Immature natural killer cell (primary cell): ENCODE measurements at regions not wholly inside any gene's neighbourhood (a gene's known extent, or its start where the extent isn't known, plus 50 kb on each side); places are given as distances from the start of the nearest gene placed in this dataset.

Experiments used
- DNase-seq, 3 donors: peaks; one replicate each; pipeline ENCODE4 v3.0.0; 2022; ENCODE audit warnings: mixed read lengths in 1 of 3
- H3K27ac Mint-ChIP-seq, 6 donors: one replicate each; pipeline ENCODE4 v1.8.0; 2020; ENCODE audit warnings: mixed read lengths in 6 of 6, mild to moderate bottlenecking in 5 of 6, inconsistent platforms in 4 of 6, moderate library complexity in 3 of 6
- H3K27me3 Mint-ChIP-seq, 3 donors: one replicate each; pipeline ENCODE4 v1.8.0; 2020 to 2021; ENCODE audit warnings: low read depth in 3 of 3, mild to moderate bottlenecking in 3 of 3, mixed read lengths in 3 of 3, moderate library complexity in 3 of 3, inconsistent platforms in 1 of 3
- H3K36me3 Mint-ChIP-seq, 3 donors: one replicate each; pipeline ENCODE4 v1.8.0; 2020; ENCODE audit warnings: mixed read lengths in 3 of 3, inconsistent platforms in 2 of 3, mild to moderate bottlenecking in 2 of 3
- H3K4me1 Mint-ChIP-seq, 2 donors: one replicate each; pipeline ENCODE4 v1.8.0; 2020; ENCODE audit warnings: inconsistent platforms in 2 of 2, mild to moderate bottlenecking in 2 of 2, mixed read lengths in 2 of 2, moderate library complexity in 1 of 2
- H3K4me3 Mint-ChIP-seq, 5 donors: one replicate each; pipeline ENCODE4 v1.8.0; 2020; ENCODE audit warnings: mild to moderate bottlenecking in 5 of 5, mixed read lengths in 5 of 5, inconsistent platforms in 3 of 5, moderate library complexity in 3 of 5
- H3K9me3 Mint-ChIP-seq, 6 donors: one replicate each; pipeline ENCODE4 v1.8.0; 2020; ENCODE audit warnings: mild to moderate bottlenecking in 6 of 6, mixed read lengths in 6 of 6, inconsistent platforms in 4 of 6, moderate library complexity in 3 of 6

DNA sequence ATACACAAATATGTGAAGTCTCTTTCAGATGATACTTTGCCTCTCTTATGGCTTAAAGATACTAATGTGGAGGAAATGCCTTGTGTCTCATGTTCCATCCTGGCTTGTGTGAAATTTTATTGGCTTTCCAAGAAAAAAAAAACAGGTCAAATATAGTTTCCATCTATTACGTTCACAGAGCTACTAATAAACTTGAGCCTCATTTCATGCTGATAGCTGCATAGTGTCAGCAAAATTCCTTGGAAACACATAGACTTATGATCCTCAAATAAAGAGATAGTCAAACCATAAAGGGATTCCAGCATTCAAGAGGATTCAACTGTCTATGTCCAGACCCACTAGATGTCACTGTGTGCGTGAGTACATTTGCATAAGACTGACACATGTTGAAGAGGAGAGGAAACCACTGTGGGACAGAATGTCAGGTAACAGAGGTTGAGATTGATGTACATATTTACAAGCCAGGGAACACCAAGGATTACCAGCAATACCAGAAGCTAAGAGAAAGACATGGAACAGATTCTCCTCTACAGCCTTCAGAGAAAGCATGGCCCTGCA lies 266.6 kb downstream of the COL12A1 start:
- Mint-ChIP-seq H3K36me3 (peaks cover 0 to 3% (median 0%) of the 10 kb centered on the region in 3 donors), H3K9me3 (peaks cover 2 to 16% (median 9%) of the 10 kb centered on the region in 6 donors), H3K4me3 (no peak overlapping the region), H3K27ac (no peak overlapping the region), H3K4me1 (no peaks in the 10 kb centered on the region), H3K27me3 (peaks cover 0 to 3% (median 0%) of the 10 kb centered on the region in 3 donors)
- DNase-seq: no peak

DNA sequence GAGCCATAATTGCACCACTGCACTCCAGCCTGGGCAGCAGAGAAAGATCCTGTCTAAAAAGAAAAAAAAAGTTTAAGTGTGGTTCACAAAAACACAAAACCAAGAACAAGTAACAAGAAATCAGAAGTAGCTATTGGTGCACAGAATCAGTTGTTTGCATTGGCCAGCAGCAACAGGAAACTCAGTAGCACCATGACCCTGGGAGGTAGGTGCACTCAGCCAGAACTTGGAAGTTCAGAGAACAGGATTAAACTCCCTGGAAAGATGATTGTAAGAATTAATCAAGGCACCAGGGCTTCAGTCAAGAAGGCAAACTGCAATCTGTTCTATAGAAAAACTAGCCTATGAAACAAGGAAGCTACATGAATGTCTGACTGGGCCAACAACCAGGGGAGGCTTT lies 267.9 kb downstream of the COL12A1 start:
- peaks cover 0 to 16% (median 6%) of the 10 kb centered on the region in 6 donors for H3K9me3 Mint-ChIP-seq
- H3K4me3 Mint-ChIP-seq: no peak overlapping the region
- DNase-seq: no peak
- peaks cover 0 to 3% (median 0%) of the 10 kb centered on the region in 3 donors for H3K36me3 Mint-ChIP-seq
- no peaks in the 10 kb centered on the region for H3K4me1 Mint-ChIP-seq
- H3K27ac Mint-ChIP-seq: no peak overlapping the region
- peaks cover 0 to 3% (median 0%) of the 10 kb centered on the region in 3 donors for H3K27me3 Mint-ChIP-seq

DNA sequence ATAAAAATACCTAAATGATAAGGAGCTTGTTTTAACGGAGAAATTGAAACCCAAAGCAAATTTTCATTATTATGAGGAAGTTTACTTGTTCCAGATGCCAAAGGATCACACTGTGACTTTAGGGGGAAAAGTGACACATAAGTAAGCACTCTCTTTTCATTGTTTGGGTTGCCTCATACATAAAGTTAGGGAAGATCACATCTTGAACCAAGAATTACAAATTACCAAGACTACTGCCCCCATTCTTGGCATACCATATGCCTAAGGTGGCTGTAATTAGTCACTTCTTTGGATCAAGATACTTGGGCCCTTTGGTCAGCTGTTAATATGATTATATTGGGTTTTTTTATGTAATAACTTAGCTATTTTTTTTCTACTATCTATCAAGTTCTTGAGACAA lies 269.0 kb downstream of the COL12A1 start:
- peaks cover 3 to 14% (median 7%) of the 10 kb centered on the region in 6 donors for H3K9me3 Mint-ChIP-seq
- DNase-seq: no peak
- no peaks in the 10 kb centered on the region for H3K4me1 Mint-ChIP-seq
- peaks cover 0 to 3% (median 0%) of the 10 kb centered on the region in 3 donors for H3K36me3 Mint-ChIP-seq
- no peaks in the 10 kb centered on the region for H3K27me3 Mint-ChIP-seq
- H3K27ac Mint-ChIP-seq: no peak overlapping the region
- H3K4me3 Mint-ChIP-seq: no peak overlapping the region

DNA sequence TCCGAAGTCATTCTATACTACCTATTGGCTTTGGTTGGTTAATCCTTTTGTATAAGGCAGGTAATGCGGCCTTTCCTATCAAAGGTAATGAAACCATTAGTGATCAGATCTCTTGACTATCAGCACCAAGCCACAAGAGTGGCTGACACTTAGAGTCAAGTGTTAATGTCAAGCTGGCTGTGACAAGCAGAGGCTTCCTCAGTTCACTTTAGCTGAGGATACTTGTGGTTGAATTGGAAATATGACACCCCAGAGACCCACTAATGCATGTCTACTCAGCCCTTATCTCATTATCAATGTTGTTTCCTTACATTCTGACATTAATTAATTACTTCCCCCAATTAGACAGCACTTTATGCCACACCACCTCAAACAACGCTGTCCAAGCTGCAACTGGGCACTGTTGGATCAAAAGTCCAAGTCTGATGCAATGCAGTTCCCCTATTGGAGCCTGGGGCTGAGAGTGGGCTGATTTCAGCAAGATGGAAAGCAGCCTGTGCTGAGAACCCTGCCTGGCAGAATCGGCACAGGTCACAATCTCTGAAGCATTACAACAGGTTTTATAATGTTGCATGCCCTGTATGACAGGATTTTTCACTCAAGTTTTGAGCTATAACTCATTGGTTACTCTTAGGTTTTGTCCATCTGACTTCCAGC lies 273.5 kb downstream of the COL12A1 start:
- H3K4me1 Mint-ChIP-seq: no peaks in the 10 kb centered on the region
- no peak for DNase-seq
- no peak overlapping the region for H3K27ac Mint-ChIP-seq
- H3K4me3 Mint-ChIP-seq: no peak overlapping the region
- H3K27me3 Mint-ChIP-seq: no peaks in the 10 kb centered on the region
- H3K36me3 Mint-ChIP-seq: no peaks in the 10 kb centered on the region
- peaks cover 4 to 17% (median 8%) of the 10 kb centered on the region in 6 donors for H3K9me3 Mint-ChIP-seq

DNA sequence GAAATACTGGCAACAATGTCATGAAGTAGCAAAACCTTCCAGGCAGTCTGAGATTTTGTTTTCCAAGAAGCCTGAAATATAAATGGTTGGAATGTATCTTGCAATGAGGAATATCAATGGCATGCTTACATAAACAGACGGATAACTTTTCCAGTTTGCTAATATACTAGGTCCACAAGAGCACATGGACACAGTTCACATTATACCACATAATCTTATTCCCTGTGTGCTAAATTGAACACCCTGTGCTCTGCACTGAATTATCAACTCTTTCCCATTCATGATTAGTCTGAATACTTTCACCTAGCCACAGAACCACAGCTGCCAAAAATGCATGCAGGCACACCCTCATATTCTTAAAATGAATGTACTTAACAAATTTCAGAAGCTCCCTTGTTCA lies 274.3 kb downstream of the COL12A1 start:
- Mint-ChIP-seq H3K4me1 (no peaks in the 10 kb centered on the region), H3K27me3 (no peaks in the 10 kb centered on the region), H3K9me3 (peaks cover 2 to 12% (median 8%) of the 10 kb centered on the region in 6 donors), H3K27ac (no peak overlapping the region), H3K4me3 (no peak overlapping the region), H3K36me3 (no peaks in the 10 kb centered on the region)
- no peak for DNase-seq

DNA sequence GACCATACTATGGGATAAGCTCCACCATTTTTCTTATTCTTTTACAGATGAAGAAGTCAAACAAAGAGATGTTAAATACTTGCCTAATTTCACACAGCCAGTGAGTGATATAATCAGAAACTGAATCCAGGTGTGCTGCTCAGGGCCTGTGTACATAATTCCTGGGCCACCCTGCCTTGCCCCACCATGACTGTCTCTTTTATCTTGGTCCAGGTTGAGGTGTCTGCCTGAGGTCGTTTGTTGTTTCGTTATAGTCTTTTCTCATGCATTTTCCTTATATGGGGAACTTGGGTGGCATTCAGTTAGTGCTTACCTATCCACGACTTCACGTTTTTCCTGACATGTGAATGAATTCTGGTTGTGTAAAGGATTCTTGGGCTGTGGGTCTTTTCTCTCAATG lies 277.6 kb downstream of the COL12A1 start:
- no peak overlapping the region for H3K27ac Mint-ChIP-seq
- no peak for DNase-seq
- peaks cover 0 to 15% (median 10%) of the 10 kb centered on the region in 6 donors for H3K9me3 Mint-ChIP-seq
- H3K36me3 Mint-ChIP-seq: no peaks in the 10 kb centered on the region
- peaks cover 0 to 4% (median 0%) of the 10 kb centered on the region in 3 donors for H3K27me3 Mint-ChIP-seq
- no peak overlapping the region for H3K4me3 Mint-ChIP-seq
- H3K4me1 Mint-ChIP-seq: no peaks in the 10 kb centered on the region

DNA sequence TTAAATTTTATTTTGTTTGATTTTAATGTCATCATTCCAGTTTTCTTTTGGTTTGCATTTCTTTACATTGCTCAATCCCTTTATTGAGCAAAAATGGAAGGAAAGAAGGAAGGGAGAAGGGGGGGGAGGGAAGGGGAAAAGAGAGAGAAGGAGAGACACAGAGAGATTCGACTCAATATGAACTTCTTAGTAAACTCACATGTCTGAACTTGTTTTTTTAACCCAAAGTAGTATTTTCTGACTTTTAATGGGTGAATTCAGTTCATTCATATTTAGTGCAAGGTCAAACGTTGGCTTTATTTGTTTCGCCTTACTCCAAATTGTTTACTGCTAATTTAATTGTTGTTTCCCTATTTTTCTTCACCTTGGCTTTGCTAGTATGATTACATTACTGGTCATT lies 278.6 kb downstream of the COL12A1 start:
- H3K4me1 Mint-ChIP-seq: no peaks in the 10 kb centered on the region
- peaks cover 3 to 12% (median 10%) of the 10 kb centered on the region in 6 donors for H3K9me3 Mint-ChIP-seq
- no peak overlapping the region for H3K4me3 Mint-ChIP-seq
- no peak overlapping the region for H3K27ac Mint-ChIP-seq
- no peaks in the 10 kb centered on the region for H3K36me3 Mint-ChIP-seq
- DNase-seq: no peak
- H3K27me3 Mint-ChIP-seq: peaks cover 0 to 4% (median 0%) of the 10 kb centered on the region in 3 donors

DNA sequence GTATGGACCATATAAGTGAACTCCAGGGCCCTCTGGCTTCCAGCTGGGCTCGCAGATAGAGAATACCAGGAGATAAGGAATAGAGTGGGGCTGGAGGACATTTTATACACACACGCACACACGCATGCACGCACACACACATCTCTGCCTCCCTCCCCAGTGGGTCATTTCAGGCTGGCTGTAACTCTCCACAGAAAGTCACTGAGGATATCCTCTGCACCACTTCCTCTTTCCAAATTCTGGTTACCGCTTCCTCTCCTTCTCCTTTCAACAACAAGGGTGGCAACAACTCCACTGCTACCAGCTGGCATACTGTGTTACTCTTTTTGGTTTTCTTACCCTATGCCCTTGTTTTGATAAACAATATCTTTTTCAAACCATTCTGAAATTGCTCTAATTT lies 280.2 kb downstream of the COL12A1 start:
- Mint-ChIP-seq H3K9me3 (peaks cover 3 to 12% (median 9%) of the 10 kb centered on the region in 6 donors), H3K27me3 (peaks cover 0 to 5% (median 2%) of the 10 kb centered on the region in 3 donors), H3K27ac (no peak overlapping the region), H3K4me1 (no peaks in the 10 kb centered on the region), H3K36me3 (no peaks in the 10 kb centered on the region), H3K4me3 (no peak overlapping the region)
- DNase-seq: no peak

DNA sequence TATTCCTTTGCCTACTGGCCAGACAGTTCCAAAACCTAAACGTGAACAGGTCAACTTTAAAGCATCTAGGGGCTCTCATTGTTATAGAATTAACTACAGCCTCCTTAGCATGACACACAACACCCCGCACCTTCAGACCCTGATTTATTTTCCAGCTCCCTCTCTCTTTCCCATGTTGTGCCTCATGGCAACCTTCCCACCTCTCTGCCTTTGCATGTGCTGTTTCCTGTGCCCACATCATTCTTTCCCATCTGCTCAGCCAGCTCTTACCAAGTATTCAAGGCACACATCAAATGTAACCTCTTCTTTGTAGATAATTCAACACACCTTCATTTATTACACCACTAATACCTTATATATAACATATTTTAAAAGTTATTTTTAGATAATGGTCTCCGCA lies 291.0 kb downstream of the COL12A1 start:
- Mint-ChIP-seq H3K4me3 (no peak overlapping the region), H3K9me3 (peaks cover 0 to 7% (median 4%) of the 10 kb centered on the region in 6 donors), H3K27me3 (no peaks in the 10 kb centered on the region), H3K27ac (no peak overlapping the region), H3K4me1 (no peaks in the 10 kb centered on the region), H3K36me3 (no peaks in the 10 kb centered on the region)
- no peak for DNase-seq

DNA sequence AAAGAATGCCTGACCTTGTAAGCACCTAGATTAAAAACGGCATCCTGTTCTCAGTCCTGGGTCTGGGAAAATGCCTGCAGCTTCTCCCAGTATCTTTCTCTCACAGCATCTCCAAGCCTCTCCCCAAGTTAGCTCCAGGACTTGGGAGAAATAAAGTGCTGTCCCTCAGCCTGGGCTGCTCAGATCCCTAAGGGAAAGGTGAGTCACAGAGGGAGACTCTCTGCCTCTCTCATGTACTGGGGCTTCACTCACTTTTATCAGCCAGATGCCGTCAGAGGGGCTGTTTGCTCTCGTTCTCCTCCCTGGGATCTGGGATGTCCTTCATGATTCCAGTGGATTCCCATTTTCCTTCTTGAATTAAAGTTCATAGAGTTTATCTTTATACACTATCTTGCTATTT lies 293.6 kb downstream of the COL12A1 start:
- H3K4me3 Mint-ChIP-seq: no peak overlapping the region
- no peak overlapping the region for H3K27ac Mint-ChIP-seq
- H3K9me3 Mint-ChIP-seq: peaks cover 0 to 7% (median 3%) of the 10 kb centered on the region in 6 donors
- no peak for DNase-seq
- H3K4me1 Mint-ChIP-seq: no peaks in the 10 kb centered on the region
- H3K36me3 Mint-ChIP-seq: no peaks in the 10 kb centered on the region
- no peaks in the 10 kb centered on the region for H3K27me3 Mint-ChIP-seq

DNA sequence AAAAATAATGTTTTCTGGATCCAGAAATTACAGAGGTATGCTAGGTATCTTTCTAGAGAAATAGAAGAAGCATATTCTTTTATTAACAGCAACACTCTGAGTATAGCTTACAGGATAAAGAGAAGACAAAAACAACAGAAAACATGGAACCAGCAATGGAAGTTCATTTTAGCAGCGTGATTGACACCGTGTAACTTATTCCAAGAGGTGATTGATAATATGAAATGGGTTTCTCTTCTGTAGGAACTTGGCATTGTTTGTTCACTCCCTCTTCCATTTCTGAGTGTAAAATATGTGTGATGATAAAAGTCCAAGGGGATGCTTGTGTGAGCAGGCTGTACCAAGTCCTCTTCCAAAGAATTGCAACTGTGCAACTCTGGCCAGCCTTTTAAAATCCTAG lies 303.0 kb downstream of the COL12A1 start:
- H3K4me3 Mint-ChIP-seq: no peak overlapping the region
- H3K27me3 Mint-ChIP-seq: peaks cover 0 to 2% (median 1%) of the 10 kb centered on the region in 3 donors
- peaks cover 15 to 36% (median 29%) of the 10 kb centered on the region in 6 donors for H3K9me3 Mint-ChIP-seq
- H3K27ac Mint-ChIP-seq: no peak overlapping the region
- H3K4me1 Mint-ChIP-seq: no peaks in the 10 kb centered on the region
- H3K36me3 Mint-ChIP-seq: no peaks in the 10 kb centered on the region
- DNase-seq: no peak

DNA sequence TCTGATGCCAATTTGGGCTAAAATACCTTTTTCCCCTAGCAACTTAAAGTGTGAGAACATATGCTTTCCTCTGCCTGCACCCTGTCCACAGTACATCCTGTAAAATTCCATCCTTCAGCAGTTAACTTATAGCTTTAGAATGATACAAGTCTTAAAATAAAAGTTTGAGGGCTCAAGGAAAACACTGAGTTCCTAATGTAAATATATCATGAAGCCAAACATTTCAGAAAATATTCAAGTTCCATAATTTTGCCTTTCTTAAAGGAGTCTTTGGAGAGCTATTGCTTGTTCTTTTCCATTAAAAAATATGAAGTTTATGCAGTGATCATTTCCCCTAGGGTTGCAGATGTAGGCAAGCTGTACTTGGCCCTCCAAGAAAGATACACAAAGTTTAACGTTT lies 303.8 kb downstream of the COL12A1 start:
- Mint-ChIP-seq H3K4me3 (no peak overlapping the region), H3K9me3 (peaks cover 15 to 43% (median 29%) of the 10 kb centered on the region in 6 donors), H3K27ac (no peak overlapping the region), H3K4me1 (no peaks in the 10 kb centered on the region), H3K27me3 (peaks cover 0 to 2% (median 1%) of the 10 kb centered on the region in 3 donors), H3K36me3 (no peaks in the 10 kb centered on the region)
- no peak for DNase-seq

DNA sequence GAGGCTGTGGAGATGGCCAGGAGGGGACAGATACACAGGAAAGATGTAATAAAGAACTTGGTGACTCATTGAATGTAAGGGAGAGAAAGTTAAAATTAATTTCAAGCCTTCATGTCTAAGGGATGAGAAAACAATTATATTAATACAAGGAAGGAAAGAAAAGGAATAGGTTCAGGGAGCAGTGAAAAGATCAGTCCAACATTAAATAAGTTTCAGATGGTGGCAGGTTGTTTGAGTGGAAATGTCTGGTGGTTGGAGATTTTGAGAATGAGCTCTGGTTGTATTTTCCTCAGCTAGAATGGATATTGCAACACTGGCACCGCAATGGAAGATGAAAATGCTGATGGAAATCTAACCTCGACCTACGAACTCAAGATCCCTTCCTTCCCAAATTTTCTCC lies 304.3 kb downstream of the COL12A1 start:
- H3K36me3 Mint-ChIP-seq: no peaks in the 10 kb centered on the region
- peaks cover 0 to 2% (median 1%) of the 10 kb centered on the region in 3 donors for H3K27me3 Mint-ChIP-seq
- peaks cover 11 to 46% (median 30%) of the 10 kb centered on the region in 6 donors for H3K9me3 Mint-ChIP-seq
- DNase-seq: no peak
- no peak overlapping the region for H3K4me3 Mint-ChIP-seq
- no peak overlapping the region for H3K27ac Mint-ChIP-seq
- H3K4me1 Mint-ChIP-seq: no peaks in the 10 kb centered on the region

DNA sequence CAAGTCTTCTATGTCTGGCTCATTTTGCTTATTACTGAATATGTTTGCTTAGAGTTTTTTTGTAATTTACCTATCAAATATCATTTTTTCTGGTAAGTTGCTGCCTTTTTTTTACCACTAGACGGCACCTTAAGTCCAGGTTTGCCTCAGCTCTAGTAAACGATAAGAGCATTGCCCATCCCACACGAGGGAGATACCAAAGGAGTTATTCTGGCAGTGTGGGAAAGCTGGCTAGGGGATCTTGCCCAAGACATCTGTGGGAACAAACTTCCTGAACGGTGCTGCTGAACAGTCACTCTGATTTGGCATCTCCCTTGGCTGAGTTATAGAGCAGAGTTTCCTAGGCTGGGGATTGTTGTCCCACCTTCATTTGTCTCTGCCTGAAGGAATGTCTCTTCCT lies 306.4 kb downstream of the COL12A1 start:
- no peaks in the 10 kb centered on the region for H3K36me3 Mint-ChIP-seq
- no peak overlapping the region for H3K27ac Mint-ChIP-seq

DNA sequence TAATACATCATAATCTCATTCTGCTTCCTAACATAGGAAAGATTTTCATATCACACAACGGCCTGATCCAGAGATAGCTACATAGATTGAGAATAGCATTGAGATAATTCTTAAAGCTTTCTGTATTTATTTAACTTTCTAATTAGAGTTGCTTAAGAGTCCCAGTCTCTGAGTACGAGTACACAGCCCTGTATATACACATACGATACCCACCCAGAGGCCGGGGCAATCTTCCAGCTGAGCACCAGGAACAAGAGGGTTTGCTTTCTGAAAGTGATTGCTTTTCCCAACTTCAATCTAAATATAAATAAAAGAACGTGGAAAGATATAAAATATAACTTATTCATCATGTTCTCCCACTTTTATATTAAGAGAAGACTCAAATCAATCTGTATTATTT lies 313.8 kb downstream of the COL12A1 start:
- Mint-ChIP-seq H3K27me3 (no peaks in the 10 kb centered on the region), H3K36me3 (no peaks in the 10 kb centered on the region), H3K9me3 (peaks cover 5 to 28% (median 12%) of the 10 kb centered on the region in 6 donors), H3K4me3 (no peak overlapping the region), H3K27ac (no peak overlapping the region), H3K4me1 (no peaks in the 10 kb centered on the region)
- no peak for DNase-seq

More for the DNA sequence above, 306.4 kb downstream of the COL12A1 start:
- peaks cover 9 to 38% (median 29%) of the 10 kb centered on the region in 6 donors for H3K9me3 Mint-ChIP-seq
- H3K4me3 Mint-ChIP-seq: no peak overlapping the region
- H3K4me1 Mint-ChIP-seq: no peaks in the 10 kb centered on the region
- DNase-seq: no peak
- peaks cover 0 to 1% (median 0%) of the 10 kb centered on the region in 3 donors for H3K27me3 Mint-ChIP-seq
